SU-DHL-6 (cell line): ENCODE measurements at regions not wholly inside any gene's neighbourhood (a gene's known extent, or its start where the extent isn't known, plus 50 kb on each side); places are given as distances from the start of the nearest gene placed in this dataset.

Source experiments
- H2AFZ ChIP-seq: fragments of 200-600 bp; sonication (generic); 2 replicates; pipeline ENCODE4 v1.6.1; 2014; ENCODE audit warnings: low read depth, mild to moderate bottlenecking, moderate library complexity, mixed read lengths, antibody characterized with exemption, low read length; ENCODE audit not compliant: severe bottlenecking
- H3F3A ChIP-seq: fragments of 200-600 bp; shearing (Covaris generic); 2 replicates; pipeline ENCODE4 v1.6.0; 2016; ENCODE audit warnings: antibody characterized with exemption, mild to moderate bottlenecking; ENCODE audit not compliant: insufficient read depth
- H3K27ac ChIP-seq: fragments of 200-600 bp; sonication (generic); 2 replicates; pipeline ENCODE4 v1.5.1; 2016; ENCODE audit warnings: low read depth, mild to moderate bottlenecking, low read length, moderate library complexity, mixed read lengths
- H3K27me3 ChIP-seq: fragments of 200-600 bp; sonication (generic), shearing (Covaris generic); 2 replicates; pipeline ENCODE4 v1.6.0; 2014; ENCODE audit warnings: mild to moderate bottlenecking, low read length
- H3K36me3 ChIP-seq: fragments of 200-600 bp; sonication (generic); 2 replicates; pipeline ENCODE4 v1.6.1; 2014; ENCODE audit warnings: mild to moderate bottlenecking, low read length, mixed read lengths
- H3K4me2 ChIP-seq: fragments of 300-600, 200-600 bp; shearing (Covaris generic), sonication (generic); 2 replicates; pipeline ENCODE4 v1.6.0; 2014; ENCODE audit warnings: low read length, low read depth, mild to moderate bottlenecking; ENCODE audit not compliant: poor library complexity, severe bottlenecking
- H3K4me3 ChIP-seq: fragments of 200-600 bp; sonication (generic); 2 replicates; pipeline ENCODE4 v1.5.1; 2014; ENCODE audit warnings: antibody characterized with exemption, low read length, mild to moderate bottlenecking, mixed read lengths; ENCODE audit not compliant: insufficient read depth, poor library complexity, severe bottlenecking
- H3K79me2 ChIP-seq: fragments of 200-600 bp; sonication (generic); 2 replicates; pipeline ENCODE4 v1.6.1; 2014; ENCODE audit warnings: mild to moderate bottlenecking, low read length, moderate library complexity; ENCODE audit not compliant: insufficient read depth
- H3K9ac ChIP-seq: fragments of 200-600 bp; sonication (generic); 2 replicates; pipeline ENCODE4 v1.7.0; 2014; ENCODE audit warnings: mild to moderate bottlenecking, low read length
- H3K9me2 ChIP-seq: fragments of 200-600 bp; sonication (generic); replicated peaks from 2 replicates; pipeline ENCODE4 v1.6.1; 2014; ENCODE audit warnings: low read length; ENCODE audit not compliant: insufficient read depth
- H3K9me3 ChIP-seq: fragments of 200-600 bp; sonication (generic); 2 replicates; pipeline ENCODE4 v1.6.1; 2014; ENCODE audit warnings: low read length, mixed read lengths; ENCODE audit not compliant: insufficient read depth
- H4K20me1 ChIP-seq: fragments of 200-600 bp; sonication (generic); 2 replicates; pipeline ENCODE4 v1.6.1; 2014; ENCODE audit warnings: low read depth, mild to moderate bottlenecking, antibody characterized with exemption, low read length, moderate library complexity, mixed read lengths
- CTCF ChIP-seq: fragments of 200-600 bp; sonication (generic); IDR thresholded peaks from one replicate; pipeline ENCODE4 v1.5.1; 2017; ENCODE audit warnings: antibody characterized with exemption, mild to moderate bottlenecking, low read length, moderate library complexity; ENCODE audit not compliant: insufficient read depth, poor library complexity, severe bottlenecking
- EZH2phosphoT487 ChIP-seq: fragments of 200-600 bp; sonication (generic), shearing (Covaris generic); conservative IDR thresholded peaks from 2 replicates; pipeline ENCODE4 v1.6.1; 2018; ENCODE audit warnings: mild to moderate bottlenecking, antibody characterized with exemption, low read length, moderate library complexity, mixed read lengths

GRCh38 chr2:211077216-211077767 lies 520.9 kb downstream of the CPS1 start:
- Histone ChIP-seq H3K9me3 (no peaks in the 10 kb centered on the region), H4K20me1 (no peaks in the 10 kb centered on the region), H3F3A (no peaks in the 10 kb centered on the region), H3K36me3 (no peaks in the 10 kb centered on the region), H3K27me3 (no peaks in the 10 kb centered on the region), H3K79me2 (no peaks in the 10 kb centered on the region), H3K9me2 (no peaks in the 10 kb centered on the region), H3K4me3 (no peak overlapping the region), H3K4me2 (no peak overlapping the region), H2AFZ (no peak overlapping the region), H3K9ac (no peak overlapping the region), H3K27ac (no peak overlapping the region)
- TF ChIP-seq EZH2phosphoT487: no peak
- TF ChIP-seq CTCF: no peak

GRCh38 chr2:211084352-211084751 lies 528.0 kb downstream of the CPS1 start:
- Histone ChIP-seq H3K9me2 (no peaks in the 10 kb centered on the region), H3K9me3 (no peaks in the 10 kb centered on the region), H3F3A (no peaks in the 10 kb centered on the region), H4K20me1 (no peaks in the 10 kb centered on the region), H3K79me2 (no peaks in the 10 kb centered on the region), H2AFZ (no peak overlapping the region), H3K36me3 (no peaks in the 10 kb centered on the region), H3K9ac (no peak overlapping the region), H3K4me3 (no peak overlapping the region), H3K4me2 (no peak overlapping the region), H3K27ac (no peak overlapping the region), H3K27me3 (no peaks in the 10 kb centered on the region)
- no peak for TF ChIP-seq CTCF
- TF ChIP-seq EZH2phosphoT487: no peak

- Histone ChIP-seq H3K27ac (no peak overlapping the region), H3F3A (no peaks in the 10 kb centered on the region), H2AFZ (no peak overlapping the region), H3K9me2 (no peaks in the 10 kb centered on the region), H3K4me3 (no peak overlapping the region), H3K36me3 (no peaks in the 10 kb centered on the region), H3K4me2 (no peak overlapping the region), H3K27me3 (no peaks in the 10 kb centered on the region), H3K79me2 (no peaks in the 10 kb centered on the region), H4K20me1 (no peaks in the 10 kb centered on the region), H3K9ac (no peak overlapping the region), H3K9me3 (no peaks in the 10 kb centered on the region)
- TF ChIP-seq EZH2phosphoT487 (no peak), CTCF (peak; percentile 62)
Observed at GRCh38 chr2:211085056-211085680, 528.8 kb downstream of the CPS1 start.
